ENCODE measurements at regions not wholly inside any gene's neighbourhood (a gene's known extent, or its start where the extent isn't known, plus 50 kb on each side); places are given as distances from the start of the nearest gene placed in this dataset.

- TF ChIP-seq, protein P1, sequence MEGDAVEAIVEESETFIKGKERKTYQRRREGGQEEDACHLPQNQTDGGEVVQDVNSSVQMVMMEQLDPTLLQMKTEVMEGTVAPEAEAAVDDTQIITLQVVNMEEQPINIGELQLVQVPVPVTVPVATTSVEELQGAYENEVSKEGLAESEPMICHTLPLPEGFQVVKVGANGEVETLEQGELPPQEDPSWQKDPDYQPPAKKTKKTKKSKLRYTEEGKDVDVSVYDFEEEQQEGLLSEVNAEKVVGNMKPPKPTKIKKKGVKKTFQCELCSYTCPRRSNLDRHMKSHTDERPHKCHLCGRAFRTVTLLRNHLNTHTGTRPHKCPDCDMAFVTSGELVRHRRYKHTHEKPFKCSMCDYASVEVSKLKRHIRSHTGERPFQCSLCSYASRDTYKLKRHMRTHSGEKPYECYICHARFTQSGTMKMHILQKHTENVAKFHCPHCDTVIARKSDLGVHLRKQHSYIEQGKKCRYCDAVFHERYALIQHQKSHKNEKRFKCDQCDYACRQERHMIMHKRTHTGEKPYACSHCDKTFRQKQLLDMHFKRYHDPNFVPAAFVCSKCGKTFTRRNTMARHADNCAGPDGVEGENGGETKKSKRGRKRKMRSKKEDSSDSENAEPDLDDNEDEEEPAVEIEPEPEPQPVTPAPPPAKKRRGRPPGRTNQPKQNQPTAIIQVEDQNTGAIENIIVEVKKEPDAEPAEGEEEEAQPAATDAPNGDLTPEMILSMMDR (conservative IDR thresholded peaks at IDR 0.05; ENCODE audit: low read depth, low read length) = no peak
- TF ChIP-seq RAD21 (IDR thresholded peaks at IDR 0.05; ENCODE audit: low read length) = no peak
- TF ChIP-seq MAZ (IDR thresholded peaks at IDR 0.05; ENCODE audit: borderline replicate concordance, low read depth, low read length) = no peak
- TF ChIP-seq, protein P2, sequence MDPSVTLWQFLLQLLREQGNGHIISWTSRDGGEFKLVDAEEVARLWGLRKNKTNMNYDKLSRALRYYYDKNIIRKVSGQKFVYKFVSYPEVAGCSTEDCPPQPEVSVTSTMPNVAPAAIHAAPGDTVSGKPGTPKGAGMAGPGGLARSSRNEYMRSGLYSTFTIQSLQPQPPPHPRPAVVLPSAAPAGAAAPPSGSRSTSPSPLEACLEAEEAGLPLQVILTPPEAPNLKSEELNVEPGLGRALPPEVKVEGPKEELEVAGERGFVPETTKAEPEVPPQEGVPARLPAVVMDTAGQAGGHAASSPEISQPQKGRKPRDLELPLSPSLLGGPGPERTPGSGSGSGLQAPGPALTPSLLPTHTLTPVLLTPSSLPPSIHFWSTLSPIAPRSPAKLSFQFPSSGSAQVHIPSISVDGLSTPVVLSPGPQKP (IDR thresholded peaks at IDR 0.05; ENCODE audit: borderline replicate concordance, low read depth, low read length) = no peak
- TF ChIP-seq POLR2A (IDR thresholded peaks at IDR 0.05; ENCODE audit: low read depth, low read length) = no peak
- no peak for TF ChIP-seq NFE2L2 (IDR thresholded peaks at IDR 0.05; ENCODE audit: low read depth, low read length)
- no peak for TF ChIP-seq MAFK (IDR thresholded peaks at IDR 0.05; ENCODE audit: low read depth, low read length)
- no peak for TF ChIP-seq MXI1 (IDR thresholded peaks at IDR 0.05; ENCODE audit: borderline replicate concordance, low read depth, low read length)
- TF ChIP-seq FOS (IDR thresholded peaks at IDR 0.05; ENCODE audit: low read depth, low read length) = no peak
- TF ChIP-seq SMC3 (IDR thresholded peaks at IDR 0.05; ENCODE audit: low read depth, low read length) = no peak
- no peak for TF ChIP-seq USF2 (IDR thresholded peaks at IDR 0.05; ENCODE audit: low read depth, low read length)
- TF ChIP-seq RFX5 (IDR thresholded peaks at IDR 0.05; ENCODE audit: low read depth, low read length) = no peak
- TF ChIP-seq CEBPB (IDR thresholded peaks at IDR 0.05; ENCODE audit: low read depth, low read length) = no peak
Observed at GRCh38 chr3:30199855-30200254, 406.5 kb upstream of the TGFBR2 start.

Data from IMR-90 (cell line).